HG03460 (cell line): ENCODE measurements at regions not wholly inside any gene's neighbourhood (a gene's known extent, or its start where the extent isn't known, plus 50 kb on each side); places are given as distances from the start of the nearest gene placed in this dataset.

Experiments
- ATAC-seq: cut with Tn5 transposase; IDR thresholded peaks from one replicate; pipeline ENCODE4 v1.9.1; 2021; ENCODE audit not compliant: unreplicated experiment

GRCh38 chr9:111197256-111197655, 132.8 kb downstream of the OR2K2 start:
- ATAC-seq, result no peak

- ATAC-seq, result no peak
Observed at GRCh38 chr9:111195766-111196165, 134.3 kb downstream of the OR2K2 start.

DNA sequence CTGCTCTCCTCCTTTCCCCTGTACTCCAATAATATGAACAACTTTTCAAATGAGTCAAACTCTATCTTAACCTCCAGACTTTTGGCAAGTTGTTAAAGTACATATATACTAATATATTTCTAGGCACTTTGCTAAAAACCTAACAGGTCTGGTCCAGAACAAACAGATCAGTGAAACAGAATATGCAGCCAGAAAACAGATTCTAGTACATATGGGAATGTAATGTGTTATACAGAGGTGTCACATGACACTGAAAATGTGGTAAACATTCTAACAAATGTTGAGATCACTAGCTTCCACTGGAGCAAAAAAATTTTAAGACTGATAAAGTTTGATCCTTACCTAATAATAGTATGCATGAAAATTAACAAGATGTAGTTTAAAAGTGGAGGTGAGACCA, 136.9 kb downstream of the OR2K2 start:
- no peak for ATAC-seq

DNA sequence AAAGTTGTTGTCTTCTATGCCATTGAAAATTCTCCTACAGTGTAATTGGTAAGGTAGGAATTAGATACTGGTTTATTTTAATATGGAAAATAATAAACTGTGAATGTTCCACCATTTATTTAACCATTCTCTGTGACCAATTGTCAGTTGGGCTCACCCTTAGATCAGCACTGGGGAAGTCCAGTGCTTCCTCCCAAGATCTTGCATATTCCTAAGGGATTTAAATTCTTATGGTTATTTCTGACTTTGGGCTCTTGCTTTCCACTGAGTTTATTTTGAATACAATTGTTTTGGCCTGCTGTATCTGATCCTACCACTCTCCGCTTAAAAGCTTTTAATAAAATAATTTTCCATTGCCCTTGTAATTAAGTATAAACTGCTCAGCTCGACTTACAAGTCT, 137.4 kb downstream of the OR2K2 start:
- ATAC-seq, result no peak

DNA sequence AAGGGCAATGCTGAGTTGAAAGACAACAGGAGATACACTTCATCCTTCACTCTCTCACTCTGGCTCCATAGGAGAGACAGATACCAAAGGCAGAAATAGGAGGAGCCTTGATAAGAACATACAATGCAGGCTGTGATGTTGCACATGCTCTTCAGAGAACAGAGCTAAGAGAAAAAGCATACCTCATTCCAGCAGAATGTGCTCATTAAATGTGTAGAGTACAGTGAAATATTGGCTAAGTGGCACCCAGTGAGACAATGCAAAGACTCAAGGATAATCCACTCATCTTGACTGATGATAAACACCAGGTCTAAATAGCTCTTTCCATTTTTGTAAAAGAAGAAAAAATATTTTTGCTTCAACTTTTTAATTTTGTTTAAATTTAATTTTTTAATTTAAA, 139.7 kb downstream of the OR2K2 start:
- no peak for ATAC-seq

DNA sequence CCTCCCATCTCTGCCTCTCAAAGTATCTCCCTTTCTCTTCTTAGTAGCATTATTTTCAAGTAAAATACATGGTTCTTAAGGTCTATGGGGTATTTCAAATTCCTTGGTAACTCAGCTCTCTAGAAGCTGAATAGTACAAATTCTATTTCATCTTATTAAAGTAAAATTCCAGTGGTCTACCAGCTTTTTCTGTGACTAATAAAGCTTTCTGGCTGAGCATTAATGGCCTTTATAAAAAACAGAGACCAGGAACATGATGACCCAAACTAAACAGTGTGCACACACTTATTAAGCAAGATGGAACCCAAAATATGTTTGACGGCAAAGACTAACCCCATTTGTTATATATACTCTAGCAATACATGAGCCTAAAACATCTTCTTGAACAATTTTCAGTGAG, 142.6 kb downstream of the OR2K2 start:
- ATAC-seq, result no peak

DNA sequence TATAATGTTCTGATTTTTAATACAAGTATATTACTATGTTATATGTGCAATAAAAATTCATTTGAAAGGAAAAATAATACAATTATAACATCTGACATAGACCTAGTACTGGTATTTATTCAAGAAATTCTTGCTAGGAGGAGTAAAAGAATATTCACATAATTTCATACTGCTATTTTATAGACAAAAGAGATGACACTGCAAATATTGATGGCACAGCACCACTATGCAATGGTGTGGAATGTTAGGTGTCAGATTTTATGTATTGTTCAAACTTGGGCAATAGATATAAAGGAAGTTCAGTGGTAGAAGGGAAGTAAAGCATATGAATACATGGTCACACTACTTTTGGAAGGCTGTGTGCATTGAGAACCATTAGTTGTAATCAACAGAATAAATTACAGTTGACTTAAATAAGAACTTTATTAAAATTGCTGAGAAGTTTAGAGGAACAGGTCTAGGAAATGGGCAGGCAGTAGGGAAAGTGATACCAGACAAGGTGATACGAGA, 143.9 kb downstream of the OR2K2 start:
- no peak for ATAC-seq

DNA sequence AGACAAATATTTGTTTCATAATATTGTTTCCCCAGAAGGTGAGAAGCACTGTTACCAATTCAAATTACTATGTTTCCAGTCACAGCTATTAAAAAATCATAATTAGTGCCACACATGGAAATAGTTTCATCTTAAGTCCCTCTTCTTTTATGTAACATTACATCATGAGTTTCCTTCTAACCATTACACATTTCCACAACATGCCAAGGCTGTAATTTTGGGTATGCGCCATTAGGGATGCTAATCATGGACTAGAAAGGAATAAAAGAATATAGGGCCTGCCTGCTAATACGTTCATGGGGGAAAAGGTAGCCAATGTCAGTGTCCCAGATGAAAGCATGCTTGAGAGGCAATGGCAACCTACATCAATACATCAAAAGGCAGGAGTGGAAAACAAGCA, 142.5 kb upstream of the LPAR1 start:
- no peak for ATAC-seq

- no peak for ATAC-seq
Observed at GRCh38 chr9:111179577-111179976, 141.3 kb upstream of the LPAR1 start.

GRCh38 chr9:111178331-111179055, 140.2 kb upstream of the LPAR1 start:
- ATAC-seq, result no peak

DNA sequence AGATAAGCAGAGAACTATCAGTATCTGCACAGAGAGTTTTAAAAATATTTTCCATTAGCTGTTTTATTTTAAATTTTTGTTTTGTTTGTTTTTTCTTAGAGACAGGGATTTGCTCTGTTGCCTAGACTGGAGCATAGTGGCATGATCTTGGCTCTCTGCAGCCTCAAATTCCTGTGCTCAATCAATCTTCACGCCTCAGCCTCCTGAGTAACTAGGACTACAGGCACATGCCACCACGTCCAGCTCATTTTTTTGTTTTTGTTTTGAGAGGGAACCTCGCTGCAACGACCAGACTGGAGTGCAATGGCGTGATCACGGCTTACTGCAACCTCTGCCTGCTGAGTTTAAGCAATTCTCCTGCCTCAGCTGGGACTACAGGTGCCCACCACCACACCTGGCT, 138.2 kb upstream of the LPAR1 start:
- ATAC-seq, result no peak

DNA sequence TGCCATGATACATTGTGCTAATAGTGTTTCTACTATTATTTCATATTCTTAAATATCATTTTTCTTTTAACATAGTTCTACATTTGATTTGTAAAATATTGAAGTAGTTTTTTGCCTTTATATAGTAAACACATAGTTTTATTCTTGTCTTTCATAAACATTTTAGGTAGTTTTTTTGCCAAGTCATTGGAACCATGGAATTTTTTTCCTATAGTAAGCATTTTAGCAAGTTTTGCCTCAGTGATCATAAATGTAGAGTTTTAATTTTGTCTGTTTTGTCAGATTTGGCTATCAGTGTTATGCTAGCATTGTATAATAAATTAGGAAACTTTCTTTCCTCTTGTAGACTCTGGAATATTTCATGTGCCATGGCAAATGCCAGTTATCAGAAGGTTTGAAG, 137.1 kb upstream of the LPAR1 start:
- ATAC-seq, result no peak

GRCh38 chr9:111167341-111167740, 129.1 kb upstream of the LPAR1 start:
- no peak for ATAC-seq

DNA sequence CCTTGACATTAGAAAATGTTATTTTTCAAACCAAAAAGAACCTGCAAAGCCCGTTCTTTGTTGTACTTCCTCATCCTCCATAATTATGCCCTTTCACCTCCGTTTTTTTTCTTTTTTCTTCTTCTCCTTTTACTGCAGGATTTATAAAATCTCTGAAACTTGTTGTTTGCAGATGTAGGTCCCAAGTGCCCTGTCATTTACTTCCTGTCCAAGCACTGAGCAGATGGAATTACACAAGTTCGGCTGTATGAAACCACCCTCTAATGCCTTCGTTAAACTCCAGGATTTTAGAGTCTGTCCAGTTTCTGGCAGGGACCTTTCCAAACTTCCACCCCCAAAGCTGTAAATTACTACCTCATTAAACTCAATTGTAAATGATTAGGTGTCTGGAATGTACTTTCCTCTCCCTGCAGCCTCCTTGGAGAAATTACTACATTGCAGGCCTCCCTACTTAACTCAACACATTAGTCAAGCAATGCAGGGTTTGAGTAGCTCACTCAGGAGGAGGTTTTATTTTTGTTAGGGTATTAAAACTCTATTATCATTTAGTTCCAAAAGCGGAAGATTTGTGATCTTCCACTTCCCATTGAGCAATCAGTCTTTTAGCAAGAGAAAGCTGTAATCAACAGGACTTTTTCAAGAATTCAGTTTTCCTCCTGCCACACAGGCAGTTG, 125.6 kb upstream of the LPAR1 start:
- no peak for ATAC-seq

DNA sequence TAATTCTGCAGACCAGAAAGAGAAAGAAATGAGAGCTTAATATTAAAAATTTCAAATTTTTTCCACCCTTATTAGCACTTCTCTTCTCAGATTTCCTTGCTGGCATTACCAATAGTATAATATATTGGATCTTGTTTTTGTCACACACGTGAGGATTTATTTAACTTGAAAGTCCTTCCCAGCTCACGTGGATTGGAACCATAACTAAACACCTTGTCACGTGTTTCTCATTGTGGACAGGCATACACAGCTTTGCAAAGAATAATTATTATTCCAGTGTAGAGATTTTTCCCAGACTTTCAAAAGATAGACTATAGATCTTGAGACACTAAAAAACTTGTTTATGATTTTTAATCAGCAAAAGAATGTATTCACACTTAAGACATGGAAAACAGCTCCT, 123.8 kb upstream of the LPAR1 start:
- ATAC-seq, result no peak

DNA sequence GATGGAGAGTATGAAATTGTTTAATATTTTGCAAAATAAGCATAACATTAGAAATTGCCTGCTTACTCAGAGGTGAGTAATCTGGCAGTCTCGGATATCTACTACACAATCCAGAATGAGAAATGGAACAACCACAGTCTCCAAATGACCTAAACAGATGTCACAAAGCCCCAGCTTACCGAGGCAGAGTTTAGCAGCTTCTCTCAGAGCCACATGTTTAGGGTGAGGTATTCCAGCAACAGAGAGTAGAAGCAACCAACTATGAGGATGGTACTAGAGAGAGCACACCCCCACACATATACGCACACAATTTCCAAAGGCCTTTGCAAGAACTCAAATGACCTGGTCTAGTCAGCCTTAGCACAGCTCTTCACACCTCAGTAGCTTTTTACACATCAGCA, 122.7 kb upstream of the LPAR1 start:
- ATAC-seq, result no peak

DNA sequence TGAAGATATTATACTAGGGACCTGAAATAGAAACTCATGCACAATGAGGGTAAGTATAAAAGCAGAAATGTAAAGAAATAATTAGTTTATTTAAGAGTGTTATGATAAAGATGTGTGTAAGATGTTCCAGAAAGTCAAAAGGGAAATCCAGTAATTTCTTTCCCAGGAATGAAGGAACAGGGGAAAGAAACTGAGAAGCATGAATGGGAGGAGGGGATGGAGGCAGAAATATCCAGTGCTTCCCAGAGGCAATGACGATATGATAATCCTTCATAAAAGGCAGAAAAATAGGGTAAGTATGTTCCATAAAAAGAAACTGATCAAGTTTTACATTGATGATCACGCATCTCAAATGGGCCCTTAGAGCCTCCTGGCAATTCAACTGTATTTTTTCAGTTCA, 120.7 kb upstream of the LPAR1 start:
- no peak for ATAC-seq

DNA sequence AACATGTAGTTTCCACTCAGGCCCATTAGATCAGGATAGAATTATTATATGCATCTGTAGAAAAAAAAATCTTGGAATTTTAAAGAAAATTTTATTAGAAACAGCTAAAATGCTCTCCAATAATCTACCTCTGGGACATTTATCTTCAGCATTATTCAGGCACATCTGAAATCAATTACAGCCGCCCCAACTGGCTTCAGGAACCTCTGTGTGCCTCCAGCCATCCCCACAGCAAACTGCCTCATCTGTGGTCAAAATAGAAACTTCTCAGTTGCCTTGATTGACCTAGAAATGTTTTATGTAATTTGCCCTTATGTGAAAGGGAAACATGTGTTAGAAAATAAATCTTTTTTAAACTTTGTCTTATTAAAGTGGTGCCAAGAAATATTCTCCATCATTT, 120.1 kb upstream of the LPAR1 start:
- ATAC-seq, result no peak

DNA sequence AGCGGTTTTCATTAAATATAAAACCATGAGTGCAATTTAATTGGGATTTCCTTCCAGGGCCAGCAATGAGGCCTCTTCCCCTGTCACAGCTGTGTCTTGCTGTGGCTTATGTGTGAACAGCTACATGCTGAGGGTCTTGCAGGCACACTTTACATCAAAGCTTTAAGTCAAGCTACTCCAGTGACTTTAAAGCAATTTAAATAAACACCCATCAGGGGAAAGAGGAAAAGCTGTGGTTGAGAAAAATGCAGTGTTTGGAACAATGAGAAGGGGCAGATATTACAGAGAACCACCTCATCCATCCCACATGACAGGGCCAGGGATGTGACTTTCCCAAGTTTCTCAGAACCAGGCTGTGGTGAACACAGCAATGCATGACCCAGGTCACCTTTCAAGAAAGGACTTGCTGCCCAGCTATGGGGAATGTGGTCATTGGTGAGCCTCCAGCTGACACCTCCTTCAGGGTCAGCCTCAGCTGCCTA, 115.9 kb upstream of the LPAR1 start:
- no peak for ATAC-seq

DNA sequence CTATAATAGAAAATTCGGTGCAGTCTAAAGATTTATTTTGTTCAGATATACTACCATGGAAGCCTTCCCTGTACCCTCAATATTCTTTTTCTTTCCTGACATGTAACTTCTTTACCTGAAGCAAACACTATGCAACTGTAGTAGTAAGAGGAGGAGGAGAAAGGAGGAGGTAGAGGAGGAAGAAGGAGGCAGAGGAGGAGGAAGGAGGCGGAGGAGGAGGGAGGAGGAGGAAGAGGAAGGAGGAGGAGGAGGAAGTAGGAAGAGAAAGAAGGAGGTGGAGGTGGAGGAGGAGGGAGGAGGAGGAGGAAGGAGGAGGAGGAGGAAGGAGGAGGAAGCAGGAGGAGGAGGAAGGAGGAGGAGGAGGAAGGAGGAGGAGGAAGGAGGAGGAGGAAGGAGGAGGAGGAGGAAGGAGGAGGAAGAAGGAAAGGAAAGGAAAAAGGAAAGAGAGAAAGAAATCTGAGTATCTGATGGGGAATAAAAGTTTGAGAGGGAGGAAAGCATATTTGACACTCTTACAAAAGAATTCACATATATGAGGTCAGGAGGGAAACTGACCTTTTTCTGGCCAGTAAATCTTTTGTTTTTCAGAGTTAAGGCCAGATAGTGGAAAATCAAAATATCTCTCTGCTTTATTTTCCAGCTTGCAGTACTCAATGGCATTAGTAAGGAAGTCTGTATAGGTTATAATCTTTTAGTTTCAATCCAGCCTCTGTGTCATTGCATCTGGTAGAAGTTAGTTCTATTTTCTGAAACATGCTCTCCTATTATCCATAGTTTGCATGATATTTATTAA, 114.5 kb upstream of the LPAR1 start:
- ATAC-seq, result no peak

DNA sequence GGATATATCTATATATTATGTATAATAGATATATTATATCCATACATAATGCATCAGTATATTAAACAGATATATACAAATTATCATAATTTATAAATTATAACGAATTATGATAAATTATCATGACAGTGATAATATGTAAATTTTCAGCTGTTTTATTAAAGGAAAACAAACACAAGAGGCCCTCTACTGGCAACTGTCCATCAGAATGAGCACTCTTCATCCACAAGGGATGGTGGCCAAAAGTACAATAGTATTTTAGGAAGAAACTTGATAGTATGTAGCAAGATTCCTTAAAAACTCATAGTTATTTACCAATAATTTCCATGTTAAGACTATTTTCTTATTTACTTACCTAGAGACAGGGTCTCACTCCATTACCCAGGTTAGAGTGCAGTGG, 113.3 kb upstream of the LPAR1 start:
- ATAC-seq, result no peak

GRCh38 chr9:111150181-111150580, 111.9 kb upstream of the LPAR1 start:
- no peak for ATAC-seq
